ENCODE measurements at regions not wholly inside any gene's neighbourhood (a gene's known extent, or its start where the extent isn't known, plus 50 kb on each side); places are given as distances from the start of the nearest gene placed in this dataset.

DNA sequence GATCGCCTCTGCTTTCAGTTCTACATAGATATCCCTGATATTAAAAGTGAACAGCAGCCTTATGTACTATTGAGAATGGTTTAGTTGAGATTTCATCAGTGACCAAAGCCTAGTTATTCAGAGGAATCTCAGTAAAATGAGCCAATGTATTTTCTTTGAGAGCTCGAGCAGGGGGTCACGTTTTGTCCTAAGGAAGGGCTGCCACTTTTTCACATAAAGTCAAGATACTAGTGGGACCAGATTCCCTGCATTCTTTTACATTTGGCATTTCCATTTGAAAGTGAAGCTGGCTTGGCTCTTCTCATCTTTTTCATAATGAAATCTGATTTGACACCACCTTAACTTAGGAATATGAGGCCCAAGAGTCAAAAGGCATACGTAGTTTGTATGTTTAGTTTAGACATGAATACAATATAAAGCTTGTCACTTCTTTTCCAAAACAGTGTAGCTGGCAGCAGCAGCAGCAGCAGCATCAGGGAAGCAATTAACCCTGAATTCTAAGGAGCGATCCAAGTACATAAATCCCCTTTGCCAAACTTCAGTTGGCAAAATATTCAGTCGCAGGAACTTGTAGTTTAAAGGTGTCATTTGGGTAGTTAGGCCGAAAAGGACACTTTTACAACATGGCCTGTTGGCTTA lies 1752.2 kb upstream of the PCDH20 start:
- Histone ChIP-seq H3K9me2 (replicated peaks; ENCODE audit: insufficient read depth) (no peaks in the 10 kb centered on the region), H4K20me1 (ENCODE audit: insufficient read depth, poor library complexity, severe bottlenecking) (no peaks in the 10 kb centered on the region), H3K4me3 (no peak overlapping the region), H2AFZ (peak overlapping the region; percentile 33), H3K27ac (no peak overlapping the region), H3K27me3 (no peaks in the 10 kb centered on the region), H3K79me2 (no peaks in the 10 kb centered on the region), H3K9me3 (ENCODE audit: low read depth) (no peaks in the 10 kb centered on the region), H3K4me2 (no peak overlapping the region), H3K4me1 (ENCODE audit: insufficient read depth) (no peaks in the 10 kb centered on the region), H3K36me3 (replicated peaks; ENCODE audit: insufficient read depth, low read depth) (no peaks in the 10 kb centered on the region)
- WGBS (ENCODE audit: low lambda C conversion rate, missing lambda C conversion rate): 64% methylated on average over 7 of the region's 7 CpGs
- no peak for TF ChIP-seq EZH2 (IDR thresholded peaks at IDR 0.05; ENCODE audit: borderline replicate concordance)
- TF ChIP-seq, protein P1, sequence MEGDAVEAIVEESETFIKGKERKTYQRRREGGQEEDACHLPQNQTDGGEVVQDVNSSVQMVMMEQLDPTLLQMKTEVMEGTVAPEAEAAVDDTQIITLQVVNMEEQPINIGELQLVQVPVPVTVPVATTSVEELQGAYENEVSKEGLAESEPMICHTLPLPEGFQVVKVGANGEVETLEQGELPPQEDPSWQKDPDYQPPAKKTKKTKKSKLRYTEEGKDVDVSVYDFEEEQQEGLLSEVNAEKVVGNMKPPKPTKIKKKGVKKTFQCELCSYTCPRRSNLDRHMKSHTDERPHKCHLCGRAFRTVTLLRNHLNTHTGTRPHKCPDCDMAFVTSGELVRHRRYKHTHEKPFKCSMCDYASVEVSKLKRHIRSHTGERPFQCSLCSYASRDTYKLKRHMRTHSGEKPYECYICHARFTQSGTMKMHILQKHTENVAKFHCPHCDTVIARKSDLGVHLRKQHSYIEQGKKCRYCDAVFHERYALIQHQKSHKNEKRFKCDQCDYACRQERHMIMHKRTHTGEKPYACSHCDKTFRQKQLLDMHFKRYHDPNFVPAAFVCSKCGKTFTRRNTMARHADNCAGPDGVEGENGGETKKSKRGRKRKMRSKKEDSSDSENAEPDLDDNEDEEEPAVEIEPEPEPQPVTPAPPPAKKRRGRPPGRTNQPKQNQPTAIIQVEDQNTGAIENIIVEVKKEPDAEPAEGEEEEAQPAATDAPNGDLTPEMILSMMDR (IDR thresholded peaks at IDR 0.05; ENCODE audit: poor library complexity): no peak
- no peak for TF ChIP-seq EZH2phosphoT487 (IDR thresholded peaks at IDR 0.05; ENCODE audit: low read depth, severe bottlenecking, unreplicated experiment)
- DNase-seq (ENCODE audit: low spot score): no peak

DNA sequence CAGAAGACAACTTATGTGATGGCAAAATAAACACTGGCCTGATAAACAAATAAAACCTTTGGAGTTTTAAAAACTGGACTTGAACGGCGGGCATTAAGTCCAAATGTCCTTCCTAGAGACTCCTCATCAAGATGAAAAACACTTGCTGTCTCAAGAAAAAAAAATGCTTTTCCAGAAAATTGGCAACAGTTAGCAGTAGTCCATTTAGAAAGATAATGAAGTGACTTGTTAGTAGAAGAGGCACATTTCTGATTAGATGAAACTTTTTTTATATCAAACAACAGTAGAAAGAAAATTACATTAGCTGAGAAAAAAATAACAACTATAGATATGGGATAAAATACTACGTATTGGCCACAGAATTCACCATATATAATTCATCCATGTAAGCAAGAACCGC lies 1750.7 kb upstream of the PCDH20 start:
- Histone ChIP-seq H3K27me3 (no peaks in the 10 kb centered on the region), H3K4me2 (no peak overlapping the region), H3K9me2 (replicated peaks; ENCODE audit: insufficient read depth) (no peaks in the 10 kb centered on the region), H3K36me3 (replicated peaks; ENCODE audit: insufficient read depth, low read depth) (no peaks in the 10 kb centered on the region), H3K4me1 (ENCODE audit: insufficient read depth) (no peaks in the 10 kb centered on the region), H3K79me2 (no peaks in the 10 kb centered on the region), H3K4me3 (no peak overlapping the region), H3K27ac (no peak overlapping the region), H3K9me3 (ENCODE audit: low read depth) (no peaks in the 10 kb centered on the region), H2AFZ (no peak overlapping the region), H4K20me1 (ENCODE audit: insufficient read depth, poor library complexity, severe bottlenecking) (no peaks in the 10 kb centered on the region)
- no peak for DNase-seq (ENCODE audit: low spot score)
- TF ChIP-seq EZH2phosphoT487 (IDR thresholded peaks at IDR 0.05; ENCODE audit: low read depth, severe bottlenecking, unreplicated experiment): no peak
- TF ChIP-seq, protein P1 (IDR thresholded peaks at IDR 0.05; ENCODE audit: poor library complexity): no peak
- TF ChIP-seq EZH2 (IDR thresholded peaks at IDR 0.05; ENCODE audit: borderline replicate concordance): no peak
- 86% methylated on average over 4 of the region's 4 CpGs for WGBS (ENCODE audit: low lambda C conversion rate, missing lambda C conversion rate)

DNA sequence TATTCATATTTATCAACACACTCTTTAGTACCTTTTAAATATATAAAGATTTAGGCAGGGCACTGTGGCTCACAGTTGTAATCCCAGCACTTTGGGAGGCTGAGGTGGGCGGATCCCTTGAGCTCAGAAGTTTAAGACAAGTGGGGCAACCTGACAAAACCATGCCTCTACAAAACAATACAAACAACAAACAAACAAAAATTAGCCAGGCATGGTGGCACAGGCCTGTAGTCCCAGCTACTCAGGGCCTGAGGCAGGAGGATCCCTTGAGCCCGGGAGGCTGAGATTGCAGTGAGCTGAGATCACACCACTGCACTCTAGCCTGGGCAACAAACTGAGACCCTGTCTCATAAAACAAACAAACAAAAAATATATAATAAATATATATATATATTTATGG lies 1748.3 kb upstream of the PCDH20 start:
- Histone ChIP-seq H3K36me3 (replicated peaks; ENCODE audit: insufficient read depth, low read depth) (no peaks in the 10 kb centered on the region), H2AFZ (no peak overlapping the region), H3K4me3 (no peak overlapping the region), H4K20me1 (ENCODE audit: insufficient read depth, poor library complexity, severe bottlenecking) (no peaks in the 10 kb centered on the region), H3K4me2 (no peak overlapping the region), H3K9me2 (replicated peaks; ENCODE audit: insufficient read depth) (no peaks in the 10 kb centered on the region), H3K27me3 (no peaks in the 10 kb centered on the region), H3K4me1 (ENCODE audit: insufficient read depth) (no peaks in the 10 kb centered on the region), H3K27ac (no peak overlapping the region), H3K79me2 (no peaks in the 10 kb centered on the region), H3K9me3 (ENCODE audit: low read depth) (no peaks in the 10 kb centered on the region)
- TF ChIP-seq EZH2 (IDR thresholded peaks at IDR 0.05; ENCODE audit: borderline replicate concordance) (no peak), EZH2phosphoT487 (IDR thresholded peaks at IDR 0.05; ENCODE audit: low read depth, severe bottlenecking, unreplicated experiment) (no peak)
- TF ChIP-seq, protein P1 (IDR thresholded peaks at IDR 0.05; ENCODE audit: poor library complexity): no peak
- 80% methylated on average over 2 of the region's 2 CpGs for WGBS (ENCODE audit: low lambda C conversion rate, missing lambda C conversion rate)
- DNase-seq (ENCODE audit: low spot score): no peak

Data from hepatocyte (in vitro differentiated cells).